ENCODE measurements at regions not wholly inside any gene's neighbourhood (a gene's known extent, or its start where the extent isn't known, plus 50 kb on each side); places are given as distances from the start of the nearest gene placed in this dataset.

GRCh38 chr3:144429719-144430121 lies 458.1 kb downstream of the DIPK2A start:
- WGBS, 2 donors (ENCODE audit: low coverage in 1 of 2) = 43 to 76% methylated on average over 3 of the region's 3 CpGs
- ATAC-seq = no peak
- TF ChIP-seq, protein P1, sequence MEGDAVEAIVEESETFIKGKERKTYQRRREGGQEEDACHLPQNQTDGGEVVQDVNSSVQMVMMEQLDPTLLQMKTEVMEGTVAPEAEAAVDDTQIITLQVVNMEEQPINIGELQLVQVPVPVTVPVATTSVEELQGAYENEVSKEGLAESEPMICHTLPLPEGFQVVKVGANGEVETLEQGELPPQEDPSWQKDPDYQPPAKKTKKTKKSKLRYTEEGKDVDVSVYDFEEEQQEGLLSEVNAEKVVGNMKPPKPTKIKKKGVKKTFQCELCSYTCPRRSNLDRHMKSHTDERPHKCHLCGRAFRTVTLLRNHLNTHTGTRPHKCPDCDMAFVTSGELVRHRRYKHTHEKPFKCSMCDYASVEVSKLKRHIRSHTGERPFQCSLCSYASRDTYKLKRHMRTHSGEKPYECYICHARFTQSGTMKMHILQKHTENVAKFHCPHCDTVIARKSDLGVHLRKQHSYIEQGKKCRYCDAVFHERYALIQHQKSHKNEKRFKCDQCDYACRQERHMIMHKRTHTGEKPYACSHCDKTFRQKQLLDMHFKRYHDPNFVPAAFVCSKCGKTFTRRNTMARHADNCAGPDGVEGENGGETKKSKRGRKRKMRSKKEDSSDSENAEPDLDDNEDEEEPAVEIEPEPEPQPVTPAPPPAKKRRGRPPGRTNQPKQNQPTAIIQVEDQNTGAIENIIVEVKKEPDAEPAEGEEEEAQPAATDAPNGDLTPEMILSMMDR (IDR thresholded peaks at IDR 0.05) = no peak
- no peak for TF ChIP-seq POLR2AphosphoS5 (IDR thresholded peaks at IDR 0.05)
- TF ChIP-seq POLR2A (IDR thresholded peaks at IDR 0.05) = no peak
- TF ChIP-seq EP300 (IDR thresholded peaks at IDR 0.05) = no peak
- Histone ChIP-seq H3K27me3 (no peaks in the 10 kb centered on the region), H3K4me1 (peaks cover 0 to 4% (median 0%) of the 10 kb centered on the region in 3 donors), H3K9me3 (no peaks in the 10 kb centered on the region), H3K4me3 (no peak overlapping the region), H3K27ac (no peak overlapping the region), H3K36me3 (no peaks in the 10 kb centered on the region)

DNA sequence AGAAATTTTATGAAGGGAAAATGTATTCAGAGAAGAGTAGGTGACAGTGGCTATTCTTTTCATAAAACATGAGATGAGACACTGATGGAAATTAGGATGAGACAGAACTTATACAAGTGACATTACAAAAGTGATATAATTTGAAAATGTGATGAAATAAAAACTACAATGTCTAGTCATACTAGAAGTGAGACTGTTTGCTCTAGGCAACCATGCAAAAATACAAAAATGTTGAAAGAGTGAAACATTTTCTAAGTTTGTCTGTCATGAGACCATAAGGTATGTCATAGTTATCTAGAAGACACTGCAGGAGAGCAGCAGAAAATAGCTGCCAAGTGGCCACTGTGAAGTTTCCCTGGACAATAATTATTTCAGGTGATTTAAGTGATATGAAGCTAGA lies 459.5 kb downstream of the DIPK2A start:
- Histone ChIP-seq H3K27me3 (no peaks in the 10 kb centered on the region), H3K4me1 (no peaks in the 10 kb centered on the region), H3K4me3 (no peak overlapping the region), H3K27ac (no peak overlapping the region), H3K9me3 (no peaks in the 10 kb centered on the region), H3K36me3 (no peaks in the 10 kb centered on the region)
- ATAC-seq = no peak
- no peak for TF ChIP-seq EP300 (IDR thresholded peaks at IDR 0.05)
- no peak for TF ChIP-seq POLR2AphosphoS5 (IDR thresholded peaks at IDR 0.05)
- no peak for TF ChIP-seq POLR2A (IDR thresholded peaks at IDR 0.05)
- TF ChIP-seq, protein P1 (IDR thresholded peaks at IDR 0.05) = no peak

DNA sequence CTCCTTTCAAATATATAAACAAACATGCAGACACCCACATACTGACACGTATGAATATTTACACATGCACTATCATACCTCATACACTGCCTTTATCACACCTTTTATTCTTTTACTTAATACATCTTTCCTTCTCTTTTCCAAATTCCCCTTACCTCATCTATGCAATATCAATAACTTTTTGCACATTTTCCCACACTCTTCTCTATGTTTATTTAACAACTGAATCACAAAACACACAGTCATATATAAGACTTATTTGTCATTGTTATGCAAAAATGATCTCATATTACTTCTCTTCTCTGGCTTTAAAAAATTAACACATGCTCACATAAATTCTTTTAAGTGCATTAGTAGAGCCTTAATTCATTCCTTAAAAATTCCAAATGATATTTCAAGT lies 461.4 kb downstream of the DIPK2A start:
- 73 to 78% methylated on average over 1 of the region's 1 CpG for WGBS, 2 donors (ENCODE audit: low coverage in 1 of 2)
- no peak overlapping the region for H3K4me3 ChIP-seq
- no peaks in the 10 kb centered on the region for H3K27me3 ChIP-seq
- H3K4me1 ChIP-seq = no peaks in the 10 kb centered on the region
- no peak for ATAC-seq
- no peaks in the 10 kb centered on the region for H3K36me3 ChIP-seq
- TF ChIP-seq EP300 (IDR thresholded peaks at IDR 0.05) (no peak), POLR2AphosphoS5 (IDR thresholded peaks at IDR 0.05) (no peak), POLR2A (IDR thresholded peaks at IDR 0.05) (no peak)
- TF ChIP-seq, protein P1 (IDR thresholded peaks at IDR 0.05) = no peak
- H3K27ac ChIP-seq = no peak overlapping the region
- H3K9me3 ChIP-seq = no peaks in the 10 kb centered on the region

DNA sequence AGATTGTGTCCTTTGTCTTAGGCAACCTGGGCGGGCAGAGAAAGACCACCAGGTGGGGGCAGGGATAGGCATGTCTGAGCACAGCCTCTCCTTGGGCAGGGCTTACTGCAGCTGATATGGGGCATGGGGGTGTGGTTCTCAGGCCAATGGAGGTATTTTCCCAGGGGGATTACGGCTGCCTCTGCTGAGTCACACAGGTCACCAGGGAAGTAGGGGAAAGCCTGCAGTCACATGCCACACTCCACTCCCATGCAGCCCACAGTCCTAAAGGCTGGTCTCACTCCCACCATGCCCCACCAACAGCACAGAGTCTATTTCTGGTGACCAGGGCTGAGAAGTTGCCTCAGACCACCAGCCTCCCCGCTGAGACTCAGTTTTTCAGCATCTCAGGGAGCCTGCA lies 466.4 kb downstream of the DIPK2A start:
- TF ChIP-seq EP300 (IDR thresholded peaks at IDR 0.05) = no peak
- no peak for TF ChIP-seq POLR2AphosphoS5 (IDR thresholded peaks at IDR 0.05)
- TF ChIP-seq POLR2A (IDR thresholded peaks at IDR 0.05) = no peak
- TF ChIP-seq, protein P1 (IDR thresholded peaks at IDR 0.05) = no peak
- WGBS, 2 donors (ENCODE audit: low coverage in 1 of 2) = 78% methylated on average over 1 of the region's 3 CpGs; no CpG with 5 or more reads in 1 of the 2 donors

DNA sequence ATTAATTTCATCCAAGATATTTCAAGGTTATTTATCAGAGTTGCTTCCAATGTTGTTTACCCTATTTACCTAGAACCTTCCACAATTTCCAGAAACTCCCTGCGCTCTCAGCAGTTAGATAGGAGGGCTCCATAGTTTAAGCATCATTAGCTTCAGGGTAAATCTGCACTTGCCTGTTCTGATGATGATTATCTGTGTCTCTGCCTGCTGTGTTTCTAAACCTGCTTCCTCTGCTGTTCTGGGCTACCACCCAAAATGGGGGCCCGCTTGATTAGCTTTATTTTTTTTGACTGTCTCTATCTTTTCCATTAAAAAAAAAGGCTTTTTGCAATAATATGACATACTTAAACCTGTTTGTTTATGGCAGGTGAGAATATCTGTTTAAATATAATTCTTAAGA lies 472.4 kb downstream of the DIPK2A start:
- Histone ChIP-seq H3K27ac (no peak overlapping the region), H3K9me3 (no peaks in the 10 kb centered on the region), H3K36me3 (no peaks in the 10 kb centered on the region), H3K4me1 (no peaks in the 10 kb centered on the region), H3K4me3 (no peak overlapping the region), H3K27me3 (no peaks in the 10 kb centered on the region)
- ATAC-seq = no peak
- 80 to 96% methylated on average over 2 of the region's 2 CpGs for WGBS, 2 donors (ENCODE audit: low coverage in 1 of 2)
- TF ChIP-seq, protein P1 (IDR thresholded peaks at IDR 0.05) = no peak
- TF ChIP-seq EP300 (IDR thresholded peaks at IDR 0.05) = no peak
- no peak for TF ChIP-seq POLR2A (IDR thresholded peaks at IDR 0.05)

More for the DNA sequence above, 466.4 kb downstream of the DIPK2A start:
- no peaks in the 10 kb centered on the region for H3K9me3 ChIP-seq
- no peaks in the 10 kb centered on the region for H3K27me3 ChIP-seq
- H3K27ac ChIP-seq = no peak overlapping the region
- ATAC-seq = peak; percentile 10
- no peak overlapping the region for H3K4me3 ChIP-seq
- H3K4me1 ChIP-seq = no peaks in the 10 kb centered on the region
- no peaks in the 10 kb centered on the region for H3K36me3 ChIP-seq
